ENCODE measurements at regions not wholly inside any gene's neighbourhood (a gene's known extent, or its start where the extent isn't known, plus 50 kb on each side); places are given as distances from the start of the nearest gene placed in this dataset.

GRCh38 chr11:71115770-71116692 lies 136.3 kb downstream of the SHANK2 start:
- ChIA-PET POLR2A (no interaction called here), CTCF (no interaction called here)
- TF ChIP-seq SP1 (IDR thresholded peaks at IDR 0.05) (no peak), FOXM1 (IDR thresholded peaks at IDR 0.05; ENCODE audit: borderline replicate concordance) (no peak), ELF4 (IDR thresholded peaks at IDR 0.05) (no peak), HDGF (IDR thresholded peaks at IDR 0.05; ENCODE audit: borderline replicate concordance) (no peak), L3MBTL2 (conservative IDR thresholded peaks at IDR 0.05) (no peak), ARNT (IDR thresholded peaks at IDR 0.05) (no peak), NFRKB (IDR thresholded peaks at IDR 0.05) (no peak), TARDBP (IDR thresholded peaks at IDR 0.05) (no peak)
- no peak for DNase-seq (ENCODE audit: extremely low spot score)

- no peak for DNase-seq (ENCODE audit: extremely low spot score)
- ChIA-PET POLR2A (no interaction called here), CTCF (no interaction called here)
- no peak for TF ChIP-seq CTBP1 (IDR thresholded peaks at IDR 0.05; ENCODE audit: borderline replicate concordance)
- TF ChIP-seq HDGF (IDR thresholded peaks at IDR 0.05; ENCODE audit: borderline replicate concordance), result no peak
- TF ChIP-seq FOXA1 (IDR thresholded peaks at IDR 0.05), result no peak
- TF ChIP-seq TARDBP (IDR thresholded peaks at IDR 0.05), result no peak
- TF ChIP-seq NFRKB (IDR thresholded peaks at IDR 0.05), result no peak
- no peak for TF ChIP-seq ZNF384 (IDR thresholded peaks at IDR 0.05)
- TF ChIP-seq BHLHE40 (IDR thresholded peaks at IDR 0.05; ENCODE audit: borderline replicate concordance), result no peak
- TF ChIP-seq L3MBTL2 (conservative IDR thresholded peaks at IDR 0.05), result no peak
- no peak for TF ChIP-seq SP1 (IDR thresholded peaks at IDR 0.05)
- no peak for TF ChIP-seq ELF4 (IDR thresholded peaks at IDR 0.05)
- no peak for TF ChIP-seq FOXK2 (IDR thresholded peaks at IDR 0.05)
- TF ChIP-seq, protein P1, sequence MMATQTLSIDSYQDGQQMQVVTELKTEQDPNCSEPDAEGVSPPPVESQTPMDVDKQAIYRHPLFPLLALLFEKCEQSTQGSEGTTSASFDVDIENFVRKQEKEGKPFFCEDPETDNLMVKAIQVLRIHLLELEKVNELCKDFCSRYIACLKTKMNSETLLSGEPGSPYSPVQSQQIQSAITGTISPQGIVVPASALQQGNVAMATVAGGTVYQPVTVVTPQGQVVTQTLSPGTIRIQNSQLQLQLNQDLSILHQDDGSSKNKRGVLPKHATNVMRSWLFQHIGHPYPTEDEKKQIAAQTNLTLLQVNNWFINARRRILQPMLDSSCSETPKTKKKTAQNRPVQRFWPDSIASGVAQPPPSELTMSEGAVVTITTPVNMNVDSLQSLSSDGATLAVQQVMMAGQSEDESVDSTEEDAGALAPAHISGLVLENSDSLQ (IDR thresholded peaks at IDR 0.05), result no peak
- TF ChIP-seq ARNT (IDR thresholded peaks at IDR 0.05), result no peak
- no peak for TF ChIP-seq FOXM1 (IDR thresholded peaks at IDR 0.05; ENCODE audit: borderline replicate concordance)
- no peak for TF ChIP-seq SUZ12 (IDR thresholded peaks at IDR 0.05)
- TF ChIP-seq LEF1 (IDR thresholded peaks at IDR 0.05; ENCODE audit: borderline replicate concordance), result no peak
These were observed 138.1 kb downstream of the SHANK2 start for GRCh38 chr11:71114124-71114851.

DNA sequence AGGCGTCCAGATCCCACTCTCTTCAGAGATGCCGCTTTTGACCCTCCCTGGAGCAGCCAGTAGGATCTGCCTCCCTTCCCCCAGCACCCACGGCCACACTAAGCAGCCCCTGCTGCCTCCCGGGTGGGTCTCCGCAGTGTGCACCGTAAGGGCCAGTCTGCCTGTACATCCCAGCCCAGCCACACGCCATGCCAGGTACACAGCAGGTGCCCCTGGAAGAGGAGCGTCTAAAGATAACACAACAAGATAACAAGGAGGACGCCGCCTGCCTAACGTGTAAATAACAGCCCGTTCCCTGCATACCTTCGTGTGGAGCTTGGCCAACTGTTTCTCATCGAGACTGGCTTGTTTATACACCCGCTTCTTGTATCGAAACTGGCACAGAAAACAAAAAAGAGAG lies 139.4 kb downstream of the SHANK2 start:
- TF ChIP-seq L3MBTL2 (conservative IDR thresholded peaks at IDR 0.05) (no peak), FOXM1 (IDR thresholded peaks at IDR 0.05; ENCODE audit: borderline replicate concordance) (no peak), NFRKB (IDR thresholded peaks at IDR 0.05) (no peak), LEF1 (IDR thresholded peaks at IDR 0.05; ENCODE audit: borderline replicate concordance) (no peak)

GRCh38 chr11:71112454-71112853 lies 139.9 kb downstream of the SHANK2 start:
- CTCF ChIA-PET, result no interaction called here
- TF ChIP-seq LEF1 (IDR thresholded peaks at IDR 0.05; ENCODE audit: borderline replicate concordance) (no peak), FOXK2 (IDR thresholded peaks at IDR 0.05) (no peak), FOXM1 (IDR thresholded peaks at IDR 0.05; ENCODE audit: borderline replicate concordance) (no peak)
- POLR2A ChIA-PET, result no interaction called here
- DNase-seq (ENCODE audit: extremely low spot score), result no peak

More for the DNA sequence above, 139.4 kb downstream of the SHANK2 start:
- ChIA-PET CTCF (no interaction called here), POLR2A (no interaction called here)
- no peak for DNase-seq (ENCODE audit: extremely low spot score)

DNA sequence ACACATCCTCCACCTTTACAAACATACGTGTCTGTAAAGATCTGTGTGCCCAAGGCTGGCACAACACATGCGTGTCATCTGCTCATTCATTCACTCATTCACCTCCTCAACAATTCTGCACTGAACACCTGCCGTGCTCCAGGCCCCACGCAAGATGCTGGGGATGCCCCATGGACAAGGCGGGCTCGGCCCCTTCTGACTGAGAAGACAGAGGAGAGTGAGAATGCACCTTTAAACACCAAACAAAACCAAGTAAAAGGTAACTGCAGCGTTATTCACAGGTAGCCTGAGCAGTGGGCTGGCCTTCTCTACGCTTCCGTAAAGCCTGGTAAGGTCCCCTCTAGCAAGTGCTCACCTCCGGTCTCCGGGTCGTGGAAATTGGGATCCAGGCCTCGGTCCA lies 142.8 kb downstream of the SHANK2 start:
- DNase-seq (ENCODE audit: extremely low spot score), result no peak
- ChIA-PET CTCF (no interaction called here), POLR2A (no interaction called here)
- TF ChIP-seq SP1 (IDR thresholded peaks at IDR 0.05) (no peak), TARDBP (IDR thresholded peaks at IDR 0.05) (no peak), LEF1 (IDR thresholded peaks at IDR 0.05; ENCODE audit: borderline replicate concordance) (no peak), FOXA1 (IDR thresholded peaks at IDR 0.05) (no peak), FOXK2 (IDR thresholded peaks at IDR 0.05) (no peak), NFRKB (IDR thresholded peaks at IDR 0.05) (no peak), L3MBTL2 (conservative IDR thresholded peaks at IDR 0.05) (no peak)
- TF ChIP-seq, protein P1 (IDR thresholded peaks at IDR 0.05), result no peak

GRCh38 chr11:71109186-71109585 lies 143.2 kb downstream of the SHANK2 start:
- ChIA-PET CTCF (no interaction called here), POLR2A (no interaction called here)
- no peak for DNase-seq (ENCODE audit: extremely low spot score)
- TF ChIP-seq ARNT (IDR thresholded peaks at IDR 0.05), result no peak
- no peak for TF ChIP-seq ELF4 (IDR thresholded peaks at IDR 0.05)
- TF ChIP-seq L3MBTL2 (conservative IDR thresholded peaks at IDR 0.05), result no peak
- no peak for TF ChIP-seq NFRKB (IDR thresholded peaks at IDR 0.05)
- TF ChIP-seq SP1 (IDR thresholded peaks at IDR 0.05), result no peak
- TF ChIP-seq SUZ12 (IDR thresholded peaks at IDR 0.05), result no peak
- TF ChIP-seq CTBP1 (IDR thresholded peaks at IDR 0.05; ENCODE audit: borderline replicate concordance), result no peak
- TF ChIP-seq LEF1 (IDR thresholded peaks at IDR 0.05; ENCODE audit: borderline replicate concordance), result no peak
- no peak for TF ChIP-seq FOXA1 (IDR thresholded peaks at IDR 0.05)
- no peak for TF ChIP-seq ZNF384 (IDR thresholded peaks at IDR 0.05)
- no peak for TF ChIP-seq TARDBP (IDR thresholded peaks at IDR 0.05)
- no peak for TF ChIP-seq FOXK2 (IDR thresholded peaks at IDR 0.05)
- TF ChIP-seq BHLHE40 (IDR thresholded peaks at IDR 0.05; ENCODE audit: borderline replicate concordance), result no peak
- TF ChIP-seq, protein P1 (IDR thresholded peaks at IDR 0.05), result no peak
- no peak for TF ChIP-seq HDGF (IDR thresholded peaks at IDR 0.05; ENCODE audit: borderline replicate concordance)
- TF ChIP-seq FOXM1 (IDR thresholded peaks at IDR 0.05; ENCODE audit: borderline replicate concordance), result no peak
